ENCODE measurements at regions not wholly inside any gene's neighbourhood (a gene's known extent, or its start where the extent isn't known, plus 50 kb on each side); places are given as distances from the start of the nearest gene placed in this dataset.

DNA sequence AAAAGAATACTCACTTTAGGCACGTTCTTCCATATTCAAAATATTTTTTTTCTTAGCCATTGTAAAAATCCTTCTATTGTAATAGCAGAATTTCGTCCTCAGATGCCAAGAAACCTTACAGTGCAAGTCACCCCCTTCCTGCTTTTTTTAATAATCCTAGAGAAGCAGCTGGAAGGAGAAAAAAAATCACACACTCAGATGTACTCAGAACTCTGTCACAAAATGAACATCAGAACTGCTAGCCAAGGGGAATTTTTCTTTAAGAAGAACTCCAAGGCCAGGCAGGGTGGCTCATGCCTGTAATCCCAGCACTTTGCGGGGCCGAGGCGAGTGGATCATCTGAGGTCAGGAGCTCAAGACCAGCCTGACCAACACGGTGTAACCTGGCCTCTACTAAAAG lies 127.3 kb upstream of the SPATS2L start:
- TF ChIP-seq POLR2AphosphoS5 (IDR thresholded peaks at IDR 0.05) (no peak), POLR2A (IDR thresholded peaks at IDR 0.05) (no peak)
- TF ChIP-seq, protein P1, sequence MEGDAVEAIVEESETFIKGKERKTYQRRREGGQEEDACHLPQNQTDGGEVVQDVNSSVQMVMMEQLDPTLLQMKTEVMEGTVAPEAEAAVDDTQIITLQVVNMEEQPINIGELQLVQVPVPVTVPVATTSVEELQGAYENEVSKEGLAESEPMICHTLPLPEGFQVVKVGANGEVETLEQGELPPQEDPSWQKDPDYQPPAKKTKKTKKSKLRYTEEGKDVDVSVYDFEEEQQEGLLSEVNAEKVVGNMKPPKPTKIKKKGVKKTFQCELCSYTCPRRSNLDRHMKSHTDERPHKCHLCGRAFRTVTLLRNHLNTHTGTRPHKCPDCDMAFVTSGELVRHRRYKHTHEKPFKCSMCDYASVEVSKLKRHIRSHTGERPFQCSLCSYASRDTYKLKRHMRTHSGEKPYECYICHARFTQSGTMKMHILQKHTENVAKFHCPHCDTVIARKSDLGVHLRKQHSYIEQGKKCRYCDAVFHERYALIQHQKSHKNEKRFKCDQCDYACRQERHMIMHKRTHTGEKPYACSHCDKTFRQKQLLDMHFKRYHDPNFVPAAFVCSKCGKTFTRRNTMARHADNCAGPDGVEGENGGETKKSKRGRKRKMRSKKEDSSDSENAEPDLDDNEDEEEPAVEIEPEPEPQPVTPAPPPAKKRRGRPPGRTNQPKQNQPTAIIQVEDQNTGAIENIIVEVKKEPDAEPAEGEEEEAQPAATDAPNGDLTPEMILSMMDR (IDR thresholded peaks at IDR 0.05), result no peak
